Ishikawa (cell line): ENCODE measurements at regions not wholly inside any gene's neighbourhood (a gene's known extent, or its start where the extent isn't known, plus 50 kb on each side); places are given as distances from the start of the nearest gene placed in this dataset.

Experiments
- TAF1 ChIP-seq: IDR thresholded peaks from 2 replicates; pipeline ENCODE4 v1.6.1; 2012; ENCODE audit warnings: low read depth, mild to moderate bottlenecking
- USF1 ChIP-seq: IDR thresholded peaks from 2 replicates; pipeline ENCODE4 v1.6.1; 2012

GRCh38 chr10:118955951-118956801 lies 73.3 kb upstream of the NANOS1 start:
- no peak for TF ChIP-seq USF1
- TF ChIP-seq TAF1: no peak
